GM20000 (cell line): ENCODE measurements at regions not wholly inside any gene's neighbourhood (a gene's known extent, or its start where the extent isn't known, plus 50 kb on each side); places are given as distances from the start of the nearest gene placed in this dataset.

ENCODE experiments used
- DNase-seq: peaks from one replicate; pipeline ENCODE4 v3.0.0; 2012; ENCODE audit warnings: low spot score
- TF ChIP-seq, protein P1 (sequence below): IDR thresholded peaks from 2 replicates; pipeline ENCODE4 v1.5.1; 2012; ENCODE audit warnings: mild to moderate bottlenecking, control low read depth; ENCODE audit errors: extremely low read depth, missing control alignments

DNA sequence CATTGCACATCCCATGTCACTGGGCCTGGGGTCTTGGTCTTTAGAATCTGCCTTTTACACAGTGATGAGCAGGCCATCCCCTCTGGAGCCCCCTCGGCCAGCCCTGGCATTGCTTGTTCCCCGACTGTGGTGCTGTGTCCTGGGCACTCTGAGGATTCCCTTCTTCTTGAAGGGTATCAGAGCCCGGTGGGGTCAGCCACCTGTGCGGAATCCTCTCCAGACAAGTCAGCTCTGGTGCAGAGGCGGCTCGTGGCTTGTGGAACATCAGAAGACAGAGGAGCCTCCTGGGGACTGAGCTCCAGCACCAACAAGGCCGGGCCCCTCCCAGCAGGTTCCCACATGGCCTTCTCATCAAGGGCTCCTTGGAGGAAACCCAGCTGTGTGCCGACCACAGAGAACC is 57.9 kb upstream of the AJAP1 start:
- DNase-seq = no peak
- TF ChIP-seq, protein P1, sequence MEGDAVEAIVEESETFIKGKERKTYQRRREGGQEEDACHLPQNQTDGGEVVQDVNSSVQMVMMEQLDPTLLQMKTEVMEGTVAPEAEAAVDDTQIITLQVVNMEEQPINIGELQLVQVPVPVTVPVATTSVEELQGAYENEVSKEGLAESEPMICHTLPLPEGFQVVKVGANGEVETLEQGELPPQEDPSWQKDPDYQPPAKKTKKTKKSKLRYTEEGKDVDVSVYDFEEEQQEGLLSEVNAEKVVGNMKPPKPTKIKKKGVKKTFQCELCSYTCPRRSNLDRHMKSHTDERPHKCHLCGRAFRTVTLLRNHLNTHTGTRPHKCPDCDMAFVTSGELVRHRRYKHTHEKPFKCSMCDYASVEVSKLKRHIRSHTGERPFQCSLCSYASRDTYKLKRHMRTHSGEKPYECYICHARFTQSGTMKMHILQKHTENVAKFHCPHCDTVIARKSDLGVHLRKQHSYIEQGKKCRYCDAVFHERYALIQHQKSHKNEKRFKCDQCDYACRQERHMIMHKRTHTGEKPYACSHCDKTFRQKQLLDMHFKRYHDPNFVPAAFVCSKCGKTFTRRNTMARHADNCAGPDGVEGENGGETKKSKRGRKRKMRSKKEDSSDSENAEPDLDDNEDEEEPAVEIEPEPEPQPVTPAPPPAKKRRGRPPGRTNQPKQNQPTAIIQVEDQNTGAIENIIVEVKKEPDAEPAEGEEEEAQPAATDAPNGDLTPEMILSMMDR = no peak

DNA sequence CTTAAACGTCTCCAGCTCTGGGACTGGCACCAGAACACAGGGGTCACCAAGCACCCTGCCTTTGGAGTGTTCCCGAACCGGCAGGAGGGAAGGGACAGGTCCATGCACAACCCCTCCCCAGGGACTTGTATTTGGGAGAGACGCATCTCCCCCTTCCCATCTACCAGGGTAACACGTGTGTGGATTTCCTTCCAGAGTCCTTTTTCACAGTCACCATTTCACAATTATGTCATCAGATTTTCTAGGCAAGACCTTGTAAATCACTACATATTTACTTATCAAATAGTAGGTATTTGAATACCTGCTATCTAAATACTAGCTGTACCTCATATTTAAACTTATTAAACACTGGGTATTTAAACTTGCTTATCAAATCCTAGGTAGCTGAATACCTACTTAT is 57.4 kb upstream of the AJAP1 start:
- DNase-seq = no peak
- TF ChIP-seq, protein P1 = no peak

- TF ChIP-seq, protein P1 = no peak
- DNase-seq = no peak
Measured at GRCh38 chr1:4598561-4598960, 55.8 kb upstream of the AJAP1 start.

DNA sequence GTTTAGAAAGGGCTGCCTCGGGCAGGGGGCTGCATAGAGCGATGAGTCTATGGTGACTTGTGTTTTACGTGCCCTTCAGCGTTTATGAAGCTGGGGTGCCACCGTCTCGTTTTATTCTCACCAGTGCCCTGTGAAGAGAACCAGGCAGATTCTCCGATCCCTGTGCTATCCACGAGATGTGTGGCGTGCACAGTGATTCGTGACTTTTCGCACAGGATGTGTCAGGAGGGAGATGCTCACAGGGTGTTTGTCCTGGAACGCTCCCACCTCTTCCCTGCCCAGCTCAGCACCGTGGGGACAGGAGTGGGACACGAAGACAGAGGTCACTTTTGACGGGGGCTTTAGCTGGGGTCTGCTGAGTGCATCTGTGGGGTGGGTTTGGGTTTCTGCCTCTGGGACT is 54.9 kb upstream of the AJAP1 start:
- DNase-seq = no peak
- TF ChIP-seq, protein P1 = no peak

DNA sequence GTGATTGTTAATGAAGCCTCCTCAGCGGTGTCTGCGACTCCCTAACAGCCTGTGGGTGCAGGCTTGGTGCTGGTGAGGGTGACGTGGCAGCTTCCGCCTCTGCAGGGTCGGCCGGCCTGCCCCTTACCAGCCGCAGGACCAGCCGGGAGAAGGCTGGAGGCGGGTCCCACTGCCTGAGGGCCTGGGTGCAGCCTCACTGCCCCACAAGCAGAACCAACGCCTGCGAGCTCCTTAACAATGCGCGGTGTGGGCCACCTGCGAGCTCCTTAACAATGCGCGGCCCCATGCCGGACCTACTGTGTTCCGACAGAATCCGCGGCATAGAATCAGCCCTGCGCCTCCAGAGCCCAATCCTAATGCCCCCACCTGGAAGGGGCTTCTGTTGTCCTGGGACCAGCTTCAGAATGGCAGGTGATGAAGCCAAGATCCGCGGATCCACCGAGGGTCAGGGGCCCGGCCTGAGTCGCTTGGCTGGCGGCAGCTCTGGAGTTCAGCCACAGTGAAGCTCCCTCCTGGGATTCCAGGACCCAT is 54.4 kb upstream of the AJAP1 start:
- no peak for DNase-seq
- TF ChIP-seq, protein P1 = no peak

GRCh38 chr1:4600615-4601460 is 53.6 kb upstream of the AJAP1 start:
- TF ChIP-seq, protein P1 = no peak
- DNase-seq = no peak

GRCh38 chr1:4601941-4602340 is 52.5 kb upstream of the AJAP1 start:
- TF ChIP-seq, protein P1 = no peak
- no peak for DNase-seq
